ENCODE measurements at regions not wholly inside any gene's neighbourhood (a gene's known extent, or its start where the extent isn't known, plus 50 kb on each side); places are given as distances from the start of the nearest gene placed in this dataset.

- DNase-seq = no peak
Measured at GRCh38 chr14:101184104-101184455, 280.6 kb upstream of the RTL1 start.

- no peak for DNase-seq
Measured at GRCh38 chr14:101184572-101184971, 281.1 kb upstream of the RTL1 start.

- no peak for DNase-seq
Measured at GRCh38 chr14:101185073-101185835, 281.7 kb upstream of the RTL1 start.

- no peak for DNase-seq
Measured at GRCh38 chr14:101185946-101186345, 282.4 kb upstream of the RTL1 start.

- no peak for DNase-seq
Measured at GRCh38 chr14:101186544-101186943, 283.0 kb upstream of the RTL1 start.

GRCh38 chr14:101186992-101187815, 283.7 kb upstream of the RTL1 start:
- no peak for DNase-seq

GRCh38 chr14:101187816-101188570, 284.5 kb upstream of the RTL1 start:
- no peak for DNase-seq

- DNase-seq = no peak
Measured at GRCh38 chr14:101188571-101188915, 285.0 kb upstream of the RTL1 start.

- DNase-seq = no peak
Measured at GRCh38 chr14:101189266-101189665, 285.7 kb upstream of the RTL1 start.

GRCh38 chr14:101189962-101190560, 286.5 kb upstream of the RTL1 start:
- no peak for DNase-seq

- no peak for DNase-seq
Measured at GRCh38 chr14:101191101-101191720, 287.7 kb upstream of the RTL1 start.

- no peak for DNase-seq
Measured at GRCh38 chr14:101191721-101192660, 288.5 kb upstream of the RTL1 start.

- no peak for DNase-seq
Measured at GRCh38 chr14:101192661-101193000, 289.1 kb upstream of the RTL1 start.

- no peak for DNase-seq
Measured at GRCh38 chr14:101193106-101193844, 289.8 kb upstream of the RTL1 start.

GRCh38 chr14:101193845-101194372, 290.4 kb upstream of the RTL1 start:
- DNase-seq = no peak

GRCh38 chr14:101194373-101195308, 291.1 kb upstream of the RTL1 start:
- DNase-seq = no peak

GRCh38 chr14:101195309-101195901, 291.9 kb upstream of the RTL1 start:
- DNase-seq = no peak

- DNase-seq = no peak
Measured at GRCh38 chr14:101196051-101196712, 292.7 kb upstream of the RTL1 start.
